Germinal center (tissue), 1 donor: ENCODE measurements at regions not wholly inside any gene's neighbourhood (a gene's known extent, or its start where the extent isn't known, plus 50 kb on each side); places are given as distances from the start of the nearest gene placed in this dataset.
"Not testable (repeated sequence)": the region's sequence is repeated elsewhere in the genome, so short reads cannot be mapped to it uniquely, and the experiment has no call there.

Source experiments
- DNase-seq: peaks from one replicate; pipeline ENCODE4 v3.0.0; 2012; ENCODE audit warnings: mixed read lengths, low spot score

GRCh38 chr1:104163912-104164476, 414.3 kb downstream of the AMY1C start:
- DNase-seq = no peak

GRCh38 chr1:104172243-104172681, 422.6 kb downstream of the AMY1C start:
- DNase-seq = no peak

- DNase-seq = no peak
These were observed 432.6 kb downstream of the AMY1C start for GRCh38 chr1:104182251-104182650.

- no peak for DNase-seq
These were observed 439.5 kb downstream of the AMY1C start for GRCh38 chr1:104189207-104189606.

GRCh38 chr1:104190821-104191220, 441.1 kb downstream of the AMY1C start:
- DNase-seq = no peak

GRCh38 chr1:104195395-104195794, 445.7 kb downstream of the AMY1C start:
- no peak for DNase-seq

- DNase-seq = no peak
These were observed 446.4 kb downstream of the AMY1C start for GRCh38 chr1:104196136-104196535.

- DNase-seq = no peak
These were observed 447.8 kb downstream of the AMY1C start for GRCh38 chr1:104197516-104197915.

- no peak for DNase-seq
These were observed 462.5 kb downstream of the AMY1C start for GRCh38 chr1:104212239-104212638.

- DNase-seq = not testable (repeated sequence)
These were observed 467.8 kb downstream of the AMY1C start for GRCh38 chr1:104217395-104217986.

GRCh38 chr1:104229860-104230259, 480.2 kb downstream of the AMY1C start:
- DNase-seq = no peak

GRCh38 chr1:104231676-104232075, 482.0 kb downstream of the AMY1C start:
- no peak for DNase-seq

- no peak for DNase-seq
These were observed 485.4 kb downstream of the AMY1C start for GRCh38 chr1:104235141-104235540.

GRCh38 chr1:104238991-104239390, 489.3 kb downstream of the AMY1C start:
- DNase-seq = no peak

GRCh38 chr1:104248385-104248784, 498.7 kb downstream of the AMY1C start:
- no peak for DNase-seq

GRCh38 chr1:104259481-104259880, 509.8 kb downstream of the AMY1C start:
- no peak for DNase-seq

GRCh38 chr1:104263110-104263509, 513.4 kb downstream of the AMY1C start:
- DNase-seq = not testable (repeated sequence)

GRCh38 chr1:104264521-104264920, 514.8 kb downstream of the AMY1C start:
- no peak for DNase-seq

- DNase-seq = no peak
These were observed 515.5 kb downstream of the AMY1C start for GRCh38 chr1:104265163-104265562.

- no peak for DNase-seq
These were observed 516.9 kb downstream of the AMY1C start for GRCh38 chr1:104266612-104267011.

- not testable (repeated sequence) for DNase-seq
These were observed 538.6 kb downstream of the AMY1C start for GRCh38 chr1:104288322-104288721.

GRCh38 chr1:104291156-104291555, 541.5 kb downstream of the AMY1C start:
- no peak for DNase-seq

GRCh38 chr1:104294259-104294658, 544.6 kb downstream of the AMY1C start:
- no peak for DNase-seq

- DNase-seq = no peak
These were observed 545.8 kb downstream of the AMY1C start for GRCh38 chr1:104295511-104295910.
